ENCODE measurements at regions not wholly inside any gene's neighbourhood (a gene's known extent, or its start where the extent isn't known, plus 50 kb on each side); places are given as distances from the start of the nearest gene placed in this dataset.

DNA sequence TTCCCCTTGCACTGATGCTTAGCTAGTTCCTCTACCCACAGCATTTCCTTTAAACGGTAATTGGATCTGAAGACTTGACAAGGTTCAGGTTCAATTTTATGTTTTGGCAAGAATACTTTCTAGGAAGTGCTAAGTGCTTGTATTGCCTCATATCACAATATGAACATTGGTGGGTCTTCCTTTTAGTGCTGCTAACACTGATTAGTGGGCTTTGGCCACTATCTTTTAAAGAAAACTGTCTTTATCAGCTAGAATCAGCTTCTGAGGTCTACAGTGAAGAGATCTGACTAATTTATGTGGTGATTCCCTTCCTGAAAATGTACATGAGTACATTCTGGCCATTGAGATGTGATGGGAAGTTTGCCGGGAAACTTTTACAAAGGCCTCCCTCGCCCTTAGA lies 316.7 kb upstream of the KLF3 start:
- H3K4me3 ChIP-seq, result no peak overlapping the region
- H3K4me1 ChIP-seq, result no peaks in the 10 kb centered on the region
- no peaks in the 10 kb centered on the region for H3K36me3 ChIP-seq
- no peaks in the 10 kb centered on the region for H3K27me3 ChIP-seq
- no peak for DNase-seq (ENCODE audit: low spot score in 2 of 2)
- TF ChIP-seq, protein P1, sequence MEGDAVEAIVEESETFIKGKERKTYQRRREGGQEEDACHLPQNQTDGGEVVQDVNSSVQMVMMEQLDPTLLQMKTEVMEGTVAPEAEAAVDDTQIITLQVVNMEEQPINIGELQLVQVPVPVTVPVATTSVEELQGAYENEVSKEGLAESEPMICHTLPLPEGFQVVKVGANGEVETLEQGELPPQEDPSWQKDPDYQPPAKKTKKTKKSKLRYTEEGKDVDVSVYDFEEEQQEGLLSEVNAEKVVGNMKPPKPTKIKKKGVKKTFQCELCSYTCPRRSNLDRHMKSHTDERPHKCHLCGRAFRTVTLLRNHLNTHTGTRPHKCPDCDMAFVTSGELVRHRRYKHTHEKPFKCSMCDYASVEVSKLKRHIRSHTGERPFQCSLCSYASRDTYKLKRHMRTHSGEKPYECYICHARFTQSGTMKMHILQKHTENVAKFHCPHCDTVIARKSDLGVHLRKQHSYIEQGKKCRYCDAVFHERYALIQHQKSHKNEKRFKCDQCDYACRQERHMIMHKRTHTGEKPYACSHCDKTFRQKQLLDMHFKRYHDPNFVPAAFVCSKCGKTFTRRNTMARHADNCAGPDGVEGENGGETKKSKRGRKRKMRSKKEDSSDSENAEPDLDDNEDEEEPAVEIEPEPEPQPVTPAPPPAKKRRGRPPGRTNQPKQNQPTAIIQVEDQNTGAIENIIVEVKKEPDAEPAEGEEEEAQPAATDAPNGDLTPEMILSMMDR (IDR thresholded peaks at IDR 0.05), result no peak
- H3K9me3 ChIP-seq, result peaks cover 0 to 10% of the 10 kb centered on the region in 2 donors
- intact Hi-C loops (cut with DNase I), result no loop called here
- H3K27ac ChIP-seq, result no peak overlapping the region

DNA sequence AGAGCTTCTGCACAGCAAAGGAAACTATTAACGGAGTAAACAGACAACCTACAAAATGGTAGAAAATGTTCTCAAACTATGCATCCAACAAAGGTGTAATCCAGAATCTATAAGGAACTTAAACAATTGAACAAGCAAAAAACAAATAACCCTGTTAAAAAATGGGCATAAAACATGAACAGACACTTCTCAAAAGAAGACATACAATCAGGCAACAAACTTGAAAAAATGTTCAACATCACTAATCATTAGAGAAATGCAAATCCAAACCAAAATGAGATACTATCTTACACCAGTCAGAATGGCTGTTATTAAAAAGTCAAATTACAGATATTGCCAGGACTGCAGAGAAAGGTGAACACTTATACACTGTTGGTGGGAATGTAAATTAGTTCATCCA lies 309.6 kb upstream of the KLF3 start:
- no peaks in the 10 kb centered on the region for H3K4me1 ChIP-seq
- no peak for DNase-seq (ENCODE audit: low spot score in 2 of 2)
- H3K27me3 ChIP-seq, result no peaks in the 10 kb centered on the region
- H3K27ac ChIP-seq, result no peak overlapping the region
- TF ChIP-seq, protein P1 (IDR thresholded peaks at IDR 0.05), result no peak
- H3K4me3 ChIP-seq, result no peak overlapping the region
- intact Hi-C loops (cut with DNase I), result no loop called here
- no peaks in the 10 kb centered on the region for H3K36me3 ChIP-seq
- peaks cover 0 to 9% of the 10 kb centered on the region in 2 donors for H3K9me3 ChIP-seq

DNA sequence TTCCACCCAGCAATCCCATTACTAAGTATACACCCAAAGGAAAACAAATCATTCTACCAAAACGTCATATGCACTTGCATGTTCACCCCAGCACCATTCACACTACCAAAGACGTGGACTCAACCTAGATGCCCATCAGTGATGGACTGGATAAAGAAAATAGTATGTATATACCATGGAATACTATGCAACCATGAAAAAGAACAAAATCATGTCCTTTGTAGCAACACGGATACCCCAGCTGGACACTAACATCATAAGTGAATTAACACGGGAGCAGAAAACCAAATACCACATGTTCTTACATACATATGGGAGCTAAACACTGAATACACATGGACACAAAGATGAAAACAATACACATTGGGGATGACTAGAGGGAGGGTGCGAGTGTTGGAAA lies 309.1 kb upstream of the KLF3 start:
- intact Hi-C loops (cut with DNase I), result no loop called here
- Histone ChIP-seq H3K27me3 (no peaks in the 10 kb centered on the region), H3K4me3 (no peak overlapping the region), H3K9me3 (peaks cover 0 to 9% of the 10 kb centered on the region in 2 donors), H3K4me1 (no peaks in the 10 kb centered on the region), H3K27ac (no peak overlapping the region), H3K36me3 (no peaks in the 10 kb centered on the region)
- TF ChIP-seq, protein P1 (IDR thresholded peaks at IDR 0.05), result no peak
- DNase-seq (ENCODE audit: low spot score in 2 of 2), result no peak

DNA sequence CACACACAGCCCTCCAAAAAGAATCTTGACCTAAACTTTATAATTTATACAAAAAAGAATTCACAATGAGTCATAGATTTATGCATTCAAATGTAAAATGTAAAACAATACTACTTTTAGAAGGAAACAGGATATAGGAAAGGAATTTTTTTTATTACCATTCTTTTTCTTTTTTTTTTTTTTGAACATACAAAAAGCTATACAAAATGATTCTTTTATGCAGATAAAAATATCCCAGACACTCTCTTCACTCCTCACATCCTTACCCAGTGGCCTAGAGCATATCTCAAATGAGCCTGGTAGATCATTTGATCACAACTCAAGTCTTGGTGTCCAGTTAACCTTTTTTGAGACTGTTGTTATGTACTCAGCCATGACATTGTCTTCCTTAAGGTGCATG lies 307.3 kb upstream of the KLF3 start:
- intact Hi-C loops (cut with DNase I), result no loop called here
- no peak for DNase-seq (ENCODE audit: low spot score in 2 of 2)
- peaks cover 0 to 9% of the 10 kb centered on the region in 2 donors for H3K9me3 ChIP-seq
- H3K27me3 ChIP-seq, result no peaks in the 10 kb centered on the region
- H3K4me1 ChIP-seq, result no peaks in the 10 kb centered on the region
- H3K27ac ChIP-seq, result no peak overlapping the region
- H3K36me3 ChIP-seq, result no peaks in the 10 kb centered on the region
- TF ChIP-seq, protein P1 (IDR thresholded peaks at IDR 0.05), result no peak
- H3K4me3 ChIP-seq, result no peak overlapping the region

DNA sequence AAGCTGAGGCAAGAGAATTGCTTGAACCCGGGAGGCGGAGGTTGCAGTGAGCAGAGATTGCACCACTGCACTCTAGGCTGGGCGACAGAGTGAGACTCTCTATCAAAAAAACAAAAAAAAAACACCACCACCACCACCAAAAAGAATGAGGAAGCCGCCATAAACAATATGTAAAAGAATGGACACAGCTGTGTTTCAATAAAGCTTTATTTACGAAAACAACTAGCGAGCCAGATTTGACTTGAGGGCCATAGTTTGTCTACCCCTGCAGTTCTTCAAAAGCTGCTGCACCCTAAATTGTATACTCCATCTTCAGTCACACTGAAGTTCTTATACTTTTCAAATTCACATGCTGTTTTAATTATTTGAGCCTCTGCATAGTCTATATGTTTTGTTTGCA lies 306.5 kb upstream of the KLF3 start:
- Histone ChIP-seq H3K9me3 (peaks cover 0 to under 1% of the 10 kb centered on the region in 2 donors), H3K4me3 (no peak overlapping the region), H3K27me3 (no peaks in the 10 kb centered on the region), H3K36me3 (no peaks in the 10 kb centered on the region), H3K27ac (no peak overlapping the region), H3K4me1 (no peaks in the 10 kb centered on the region)
- no peak for DNase-seq (ENCODE audit: low spot score in 2 of 2)
- intact Hi-C loops (cut with DNase I), result no loop called here
- TF ChIP-seq, protein P1 (IDR thresholded peaks at IDR 0.05), result no peak

DNA sequence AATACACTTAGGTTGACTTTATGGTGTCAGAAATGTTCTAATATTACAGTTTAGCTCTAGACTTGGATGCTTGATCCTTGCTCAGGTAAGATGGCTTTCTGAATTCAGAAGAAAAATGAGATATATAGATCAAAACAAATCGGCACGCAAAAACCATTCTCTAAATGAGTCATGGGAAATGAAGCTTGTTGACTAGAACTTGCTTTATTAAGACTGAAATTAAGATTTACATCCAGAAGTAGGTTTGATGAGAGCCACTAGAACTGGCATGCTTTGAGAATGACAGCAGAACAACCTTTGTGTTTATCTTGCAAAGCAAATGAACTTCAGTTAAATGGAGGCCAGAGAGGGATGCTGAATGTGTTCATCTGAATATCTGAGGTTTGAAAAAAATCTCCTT lies 304.9 kb upstream of the KLF3 start:
- intact Hi-C loops (cut with DNase I), result no loop called here
- Histone ChIP-seq H3K9me3 (no peaks in the 10 kb centered on the region), H3K4me1 (no peaks in the 10 kb centered on the region), H3K4me3 (no peak overlapping the region), H3K36me3 (no peaks in the 10 kb centered on the region), H3K27me3 (no peaks in the 10 kb centered on the region), H3K27ac (no peak overlapping the region)
- DNase-seq (ENCODE audit: low spot score in 2 of 2), result no peak
- TF ChIP-seq, protein P1 (IDR thresholded peaks at IDR 0.05), result no peak

Measured in ascending aorta (tissue), 2 donors.